Neutrophil (primary cell): ENCODE measurements at regions not wholly inside any gene's neighbourhood (a gene's known extent, or its start where the extent isn't known, plus 50 kb on each side); places are given as distances from the start of the nearest gene placed in this dataset.

ENCODE experiments used
- H3K27ac ChIP-seq: fragments of 200-600 bp; sonication (generic); 2 replicates; pipeline ENCODE4 v1.5.1; 2016; ENCODE audit warnings: mild to moderate bottlenecking, moderate library complexity
- H3K27me3 ChIP-seq: fragments of 200-600 bp; sonication (generic); 2 replicates; pipeline ENCODE4 v1.6.0; 2016; ENCODE audit warnings: mild to moderate bottlenecking
- H3K36me3 ChIP-seq: fragments of 200-600 bp; sonication (generic); 2 replicates; pipeline ENCODE4 v1.5.1; 2017
- H3K4me1 ChIP-seq, 2 experiments: fragments of 200-600 bp in 1 of 2; sonication (generic) in 1 of 2; 1 replicate in 1 of 2; 2 replicates in 1 of 2; pipeline versions ENCODE4 v1.5.1 to v1.6.1; 2013 to 2016; ENCODE audit warnings: low read depth in 1 of 2, low read length in 1 of 2, mild to moderate bottlenecking in 1 of 2, moderate library complexity in 1 of 2; ENCODE audit not compliant: control insufficient read depth in 1 of 2, insufficient read depth in 1 of 2
- H3K4me3 ChIP-seq, 2 experiments: fragments of 200-600 bp in 1 of 2; sonication (generic) in 1 of 2; 1 replicate in 1 of 2; 2 replicates in 1 of 2; pipeline ENCODE4 v1.5.1; 2013 to 2016; ENCODE audit warnings: low read depth in 1 of 2, low read length in 1 of 2, mild to moderate bottlenecking in 1 of 2, moderate library complexity in 1 of 2
- H3K9me3 ChIP-seq: fragments of 200-600 bp; sonication (generic); 2 replicates; pipeline ENCODE4 v1.5.1; 2016
- CTCF ChIP-seq: fragments of 200-600 bp; sonication (generic); IDR thresholded peaks from 2 replicates; pipeline ENCODE4 v1.5.1; 2016; ENCODE audit warnings: antibody characterized with exemption

- Histone ChIP-seq H3K27me3 (no peaks in the 10 kb centered on the region), H3K27ac (no peak overlapping the region), H3K9me3 (no peaks in the 10 kb centered on the region), H3K4me3 (no peak overlapping the region), H3K4me1 (no peaks in the 10 kb centered on the region), H3K36me3 (no peaks in the 10 kb centered on the region)
- TF ChIP-seq CTCF, result no peak
These were observed 565.4 kb downstream of the NXPH1 start for GRCh38 chr7:8998762-8999161.

GRCh38 chr7:9013940-9014339 is 580.5 kb downstream of the NXPH1 start:
- no peak for TF ChIP-seq CTCF
- Histone ChIP-seq H3K27me3 (no peaks in the 10 kb centered on the region), H3K4me1 (no peaks in the 10 kb centered on the region), H3K4me3 (no peak overlapping the region), H3K36me3 (no peaks in the 10 kb centered on the region), H3K27ac (no peak overlapping the region), H3K9me3 (no peaks in the 10 kb centered on the region)

- TF ChIP-seq CTCF, result no peak
- Histone ChIP-seq H3K4me1 (no peaks in the 10 kb centered on the region), H3K27ac (no peak overlapping the region), H3K4me3 (no peak overlapping the region), H3K36me3 (no peaks in the 10 kb centered on the region), H3K27me3 (no peaks in the 10 kb centered on the region), H3K9me3 (no peaks in the 10 kb centered on the region)
These were observed 583.9 kb downstream of the NXPH1 start for GRCh38 chr7:9017286-9017685.

- no peaks in the 10 kb centered on the region for H3K27me3 ChIP-seq
- no peak for TF ChIP-seq CTCF
- H3K4me3 ChIP-seq, result no peak overlapping the region
- no peak overlapping the region for H3K27ac ChIP-seq
- H3K4me1 ChIP-seq, result no peaks in the 10 kb centered on the region
- H3K36me3 ChIP-seq, result no peaks in the 10 kb centered on the region
- peaks cover 7% of the 10 kb centered on the region for H3K9me3 ChIP-seq
These were observed 589.0 kb downstream of the NXPH1 start for GRCh38 chr7:9022456-9022855.

GRCh38 chr7:9023675-9024294 is 590.4 kb downstream of the NXPH1 start:
- Histone ChIP-seq H3K4me3 (no peak overlapping the region), H3K4me1 (no peaks in the 10 kb centered on the region), H3K27me3 (no peaks in the 10 kb centered on the region), H3K9me3 (peaks cover 7% of the 10 kb centered on the region), H3K27ac (no peak overlapping the region), H3K36me3 (no peaks in the 10 kb centered on the region)
- TF ChIP-seq CTCF, result no peak

GRCh38 chr7:9026121-9026520 is 592.7 kb downstream of the NXPH1 start:
- no peaks in the 10 kb centered on the region for H3K36me3 ChIP-seq
- no peak for TF ChIP-seq CTCF
- H3K9me3 ChIP-seq, result peaks cover 7% of the 10 kb centered on the region
- H3K27me3 ChIP-seq, result no peaks in the 10 kb centered on the region
- no peak overlapping the region for H3K4me3 ChIP-seq
- no peaks in the 10 kb centered on the region for H3K4me1 ChIP-seq
- no peak overlapping the region for H3K27ac ChIP-seq
